ENCODE measurements at regions not wholly inside any gene's neighbourhood (a gene's known extent, or its start where the extent isn't known, plus 50 kb on each side); places are given as distances from the start of the nearest gene placed in this dataset.

DNA sequence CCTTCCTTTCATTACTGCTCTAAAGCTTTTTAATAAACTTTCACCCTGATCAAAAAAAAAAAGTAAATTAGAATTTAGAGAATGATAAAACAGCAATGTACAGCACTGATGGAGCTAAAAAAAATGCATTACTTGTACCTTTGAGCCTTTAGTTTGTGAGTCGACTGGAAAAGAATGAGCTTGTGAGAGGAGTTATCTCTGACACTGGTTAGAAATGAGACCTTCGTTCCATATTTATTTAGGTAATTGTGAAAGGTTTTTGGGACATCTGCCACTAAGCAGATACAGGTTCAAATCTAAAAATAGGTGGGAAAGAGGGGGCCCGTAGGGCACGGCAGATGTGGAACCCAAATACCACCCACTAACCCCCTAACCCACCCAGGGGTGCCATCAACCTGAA lies 376.8 kb downstream of the ICE1 start:
- Mint-ChIP-seq H3K36me3 (ENCODE audit: low read depth) (no peaks in the 10 kb centered on the region), H3K4me1 (peaks cover 2% of the 10 kb centered on the region), H3K27ac (ENCODE audit: unreplicated experiment) (no peak overlapping the region), H3K27me3 (ENCODE audit: low read depth) (no peaks in the 10 kb centered on the region), H3K9me3 (no peaks in the 10 kb centered on the region), H3K4me3 (no peak overlapping the region)
- no peak for DNase-seq (ENCODE audit: low read depth, low spot score)
- TF ChIP-seq, protein P1, sequence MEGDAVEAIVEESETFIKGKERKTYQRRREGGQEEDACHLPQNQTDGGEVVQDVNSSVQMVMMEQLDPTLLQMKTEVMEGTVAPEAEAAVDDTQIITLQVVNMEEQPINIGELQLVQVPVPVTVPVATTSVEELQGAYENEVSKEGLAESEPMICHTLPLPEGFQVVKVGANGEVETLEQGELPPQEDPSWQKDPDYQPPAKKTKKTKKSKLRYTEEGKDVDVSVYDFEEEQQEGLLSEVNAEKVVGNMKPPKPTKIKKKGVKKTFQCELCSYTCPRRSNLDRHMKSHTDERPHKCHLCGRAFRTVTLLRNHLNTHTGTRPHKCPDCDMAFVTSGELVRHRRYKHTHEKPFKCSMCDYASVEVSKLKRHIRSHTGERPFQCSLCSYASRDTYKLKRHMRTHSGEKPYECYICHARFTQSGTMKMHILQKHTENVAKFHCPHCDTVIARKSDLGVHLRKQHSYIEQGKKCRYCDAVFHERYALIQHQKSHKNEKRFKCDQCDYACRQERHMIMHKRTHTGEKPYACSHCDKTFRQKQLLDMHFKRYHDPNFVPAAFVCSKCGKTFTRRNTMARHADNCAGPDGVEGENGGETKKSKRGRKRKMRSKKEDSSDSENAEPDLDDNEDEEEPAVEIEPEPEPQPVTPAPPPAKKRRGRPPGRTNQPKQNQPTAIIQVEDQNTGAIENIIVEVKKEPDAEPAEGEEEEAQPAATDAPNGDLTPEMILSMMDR (conservative IDR thresholded peaks at IDR 0.05): no peak

GRCh38 chr5:5798462-5798861 lies 376.0 kb downstream of the ICE1 start:
- no peak for DNase-seq (ENCODE audit: low read depth, low spot score)
- Mint-ChIP-seq H3K27me3 (ENCODE audit: low read depth) (no peaks in the 10 kb centered on the region), H3K4me1 (peaks cover 10% of the 10 kb centered on the region), H3K4me3 (no peak overlapping the region), H3K9me3 (no peaks in the 10 kb centered on the region), H3K36me3 (ENCODE audit: low read depth) (no peaks in the 10 kb centered on the region), H3K27ac (ENCODE audit: unreplicated experiment) (no peak overlapping the region)
- TF ChIP-seq, protein P1 (conservative IDR thresholded peaks at IDR 0.05): no peak

GRCh38 chr5:5798041-5798440 lies 375.6 kb downstream of the ICE1 start:
- Mint-ChIP-seq H3K4me3 (no peak overlapping the region), H3K36me3 (ENCODE audit: low read depth) (no peaks in the 10 kb centered on the region)
- TF ChIP-seq, protein P1 (conservative IDR thresholded peaks at IDR 0.05): no peak

DNA sequence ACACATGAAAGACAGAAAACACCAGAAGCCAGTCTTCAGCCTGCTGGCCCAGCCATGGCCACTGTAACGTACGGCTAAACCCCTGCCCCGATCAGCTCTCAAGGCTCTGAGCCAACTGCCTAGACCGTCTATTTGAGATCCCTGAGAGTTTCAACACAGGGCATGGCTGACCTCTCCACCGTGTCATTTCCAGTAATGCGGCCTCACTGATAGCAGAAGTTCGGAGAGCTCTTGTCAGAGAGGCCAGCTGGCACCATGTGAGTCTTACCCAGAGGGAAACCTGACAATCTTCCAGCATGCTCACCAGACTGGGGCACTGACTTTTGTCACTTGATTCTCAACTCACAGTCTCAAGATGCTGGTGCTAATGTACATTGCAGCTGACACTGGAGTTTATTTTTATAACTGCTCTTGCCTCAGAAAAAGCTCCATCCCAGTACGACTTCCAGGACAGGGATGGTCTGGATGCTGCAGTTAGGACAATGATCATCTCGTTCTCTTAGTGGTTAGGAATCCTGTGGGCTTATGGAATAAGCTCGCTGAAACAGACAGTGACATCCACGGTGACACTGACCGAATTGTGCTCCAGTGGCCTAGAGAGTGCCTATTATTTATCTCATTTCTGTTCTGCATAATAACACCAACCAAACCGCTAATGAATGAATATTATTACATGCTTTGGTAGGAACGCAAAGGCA lies 372.7 kb downstream of the ICE1 start:
- TF ChIP-seq, protein P1 (conservative IDR thresholded peaks at IDR 0.05): no peak
- Mint-ChIP-seq H3K36me3 (ENCODE audit: low read depth) (no peaks in the 10 kb centered on the region), H3K9me3 (no peaks in the 10 kb centered on the region), H3K4me1 (peaks cover 14% of the 10 kb centered on the region), H3K27me3 (ENCODE audit: low read depth) (peaks cover 6% of the 10 kb centered on the region), H3K27ac (ENCODE audit: unreplicated experiment) (no peak overlapping the region), H3K4me3 (no peak overlapping the region)
- DNase-seq (ENCODE audit: low read depth, low spot score): no peak

More at GRCh38 chr5:5798041-5798440, 375.6 kb downstream of the ICE1 start:
- peaks cover 14% of the 10 kb centered on the region for H3K4me1 Mint-ChIP-seq
- no peaks in the 10 kb centered on the region for H3K27me3 Mint-ChIP-seq (ENCODE audit: low read depth)
- peak overlapping the region; percentile 60 for H3K27ac Mint-ChIP-seq (ENCODE audit: unreplicated experiment)
- no peak for DNase-seq (ENCODE audit: low read depth, low spot score)
- no peaks in the 10 kb centered on the region for H3K9me3 Mint-ChIP-seq

GRCh38 chr5:5794118-5794560 lies 371.7 kb downstream of the ICE1 start:
- TF ChIP-seq, protein P1 (conservative IDR thresholded peaks at IDR 0.05): no peak

More at GRCh38 chr5:5794118-5794560, 371.7 kb downstream of the ICE1 start:
- H3K4me1 Mint-ChIP-seq: peaks cover 14% of the 10 kb centered on the region
- no peak overlapping the region for H3K4me3 Mint-ChIP-seq
- DNase-seq (ENCODE audit: low read depth, low spot score): no peak
- peaks cover 6% of the 10 kb centered on the region for H3K27me3 Mint-ChIP-seq (ENCODE audit: low read depth)
- no peaks in the 10 kb centered on the region for H3K36me3 Mint-ChIP-seq (ENCODE audit: low read depth)
- H3K27ac Mint-ChIP-seq (ENCODE audit: unreplicated experiment): peak overlapping the region; percentile 50
- H3K9me3 Mint-ChIP-seq: no peaks in the 10 kb centered on the region
